ENCODE measurements at regions not wholly inside any gene's neighbourhood (a gene's known extent, or its start where the extent isn't known, plus 50 kb on each side); places are given as distances from the start of the nearest gene placed in this dataset.

GRCh38 chr3:144522456-144522855 is 550.8 kb downstream of the DIPK2A start:
- TF ChIP-seq, protein P1, sequence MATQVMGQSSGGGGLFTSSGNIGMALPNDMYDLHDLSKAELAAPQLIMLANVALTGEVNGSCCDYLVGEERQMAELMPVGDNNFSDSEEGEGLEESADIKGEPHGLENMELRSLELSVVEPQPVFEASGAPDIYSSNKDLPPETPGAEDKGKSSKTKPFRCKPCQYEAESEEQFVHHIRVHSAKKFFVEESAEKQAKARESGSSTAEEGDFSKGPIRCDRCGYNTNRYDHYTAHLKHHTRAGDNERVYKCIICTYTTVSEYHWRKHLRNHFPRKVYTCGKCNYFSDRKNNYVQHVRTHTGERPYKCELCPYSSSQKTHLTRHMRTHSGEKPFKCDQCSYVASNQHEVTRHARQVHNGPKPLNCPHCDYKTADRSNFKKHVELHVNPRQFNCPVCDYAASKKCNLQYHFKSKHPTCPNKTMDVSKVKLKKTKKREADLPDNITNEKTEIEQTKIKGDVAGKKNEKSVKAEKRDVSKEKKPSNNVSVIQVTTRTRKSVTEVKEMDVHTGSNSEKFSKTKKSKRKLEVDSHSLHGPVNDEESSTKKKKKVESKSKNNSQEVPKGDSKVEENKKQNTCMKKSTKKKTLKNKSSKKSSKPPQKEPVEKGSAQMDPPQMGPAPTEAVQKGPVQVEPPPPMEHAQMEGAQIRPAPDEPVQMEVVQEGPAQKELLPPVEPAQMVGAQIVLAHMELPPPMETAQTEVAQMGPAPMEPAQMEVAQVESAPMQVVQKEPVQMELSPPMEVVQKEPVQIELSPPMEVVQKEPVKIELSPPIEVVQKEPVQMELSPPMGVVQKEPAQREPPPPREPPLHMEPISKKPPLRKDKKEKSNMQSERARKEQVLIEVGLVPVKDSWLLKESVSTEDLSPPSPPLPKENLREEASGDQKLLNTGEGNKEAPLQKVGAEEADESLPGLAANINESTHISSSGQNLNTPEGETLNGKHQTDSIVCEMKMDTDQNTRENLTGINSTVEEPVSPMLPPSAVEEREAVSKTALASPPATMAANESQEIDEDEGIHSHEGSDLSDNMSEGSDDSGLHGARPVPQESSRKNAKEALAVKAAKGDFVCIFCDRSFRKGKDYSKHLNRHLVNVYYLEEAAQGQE (IDR thresholded peaks at IDR 0.05; ENCODE audit: unreplicated experiment): no peak
- H3K4me3 ChIP-seq: no peak overlapping the region

GRCh38 chr3:144523396-144523795 is 551.8 kb downstream of the DIPK2A start:
- Mint-ChIP-seq H3K9me3 (no peaks in the 10 kb centered on the region), H3K4me1 (no peaks in the 10 kb centered on the region), H3K36me3 (ENCODE audit: low read depth) (no peaks in the 10 kb centered on the region), H3K27me3 (ENCODE audit: insufficient read depth, low read depth, poor library complexity) (no peaks in the 10 kb centered on the region), H3K27ac (no peak overlapping the region), H3K4me3 (no peak overlapping the region)
- Histone ChIP-seq H3F3A (replicated peaks; ENCODE audit: low read depth) (no peaks in the 10 kb centered on the region), H3K4me2 (no peak overlapping the region), H2AFZ (no peak overlapping the region), H3K36me3 (ENCODE audit: insufficient read depth) (no peaks in the 10 kb centered on the region), H3K79me2 (replicated peaks; ENCODE audit: insufficient read depth) (no peaks in the 10 kb centered on the region), H3K4me3 (no peak overlapping the region), H4K20me1 (replicated peaks; ENCODE audit: insufficient read depth) (no peaks in the 10 kb centered on the region), H3K9me2 (ENCODE audit: insufficient read depth) (peaks cover 11% of the 10 kb centered on the region), H3K27ac (ENCODE audit: low read depth) (no peak overlapping the region), H3K4me1 (ENCODE audit: insufficient read depth) (peaks cover 11% of the 10 kb centered on the region; the same call in 1 of the 2 replicates), H3K27me3 (ENCODE audit: insufficient read depth) (no peaks in the 10 kb centered on the region)
- no peak for ATAC-seq
- no peak for TF ChIP-seq NANOG (IDR thresholded peaks at IDR 0.05; ENCODE audit: borderline replicate concordance)
- TF ChIP-seq, protein P1 (IDR thresholded peaks at IDR 0.05; ENCODE audit: unreplicated experiment): no peak
- DNase-seq (ENCODE audit: low spot score): no peak

More at GRCh38 chr3:144522456-144522855, 550.8 kb downstream of the DIPK2A start:
- Mint-ChIP-seq H3K36me3 (ENCODE audit: low read depth) (no peaks in the 10 kb centered on the region), H3K9me3 (no peaks in the 10 kb centered on the region), H3K27me3 (ENCODE audit: insufficient read depth, low read depth, poor library complexity) (no peaks in the 10 kb centered on the region), H3K27ac (no peak overlapping the region), H3K4me3 (no peak overlapping the region), H3K4me1 (no peaks in the 10 kb centered on the region)
- Histone ChIP-seq H4K20me1 (replicated peaks; ENCODE audit: insufficient read depth) (no peaks in the 10 kb centered on the region), H3K4me2 (no peak overlapping the region), H3K27ac (ENCODE audit: low read depth) (no peak overlapping the region), H3K79me2 (replicated peaks; ENCODE audit: insufficient read depth) (no peaks in the 10 kb centered on the region), H3K4me1 (ENCODE audit: insufficient read depth) (peaks cover 11% of the 10 kb centered on the region; the same call in 1 of the 2 replicates), H3F3A (replicated peaks; ENCODE audit: low read depth) (no peaks in the 10 kb centered on the region), H2AFZ (no peak overlapping the region), H3K9me2 (ENCODE audit: insufficient read depth) (peaks cover 11% of the 10 kb centered on the region), H3K27me3 (ENCODE audit: insufficient read depth) (no peaks in the 10 kb centered on the region), H3K36me3 (ENCODE audit: insufficient read depth) (no peaks in the 10 kb centered on the region)
- ATAC-seq (no peak), DNase-seq (ENCODE audit: low spot score) (no peak)
